ENCODE measurements at regions not wholly inside any gene's neighbourhood (a gene's known extent, or its start where the extent isn't known, plus 50 kb on each side); places are given as distances from the start of the nearest gene placed in this dataset.

DNA sequence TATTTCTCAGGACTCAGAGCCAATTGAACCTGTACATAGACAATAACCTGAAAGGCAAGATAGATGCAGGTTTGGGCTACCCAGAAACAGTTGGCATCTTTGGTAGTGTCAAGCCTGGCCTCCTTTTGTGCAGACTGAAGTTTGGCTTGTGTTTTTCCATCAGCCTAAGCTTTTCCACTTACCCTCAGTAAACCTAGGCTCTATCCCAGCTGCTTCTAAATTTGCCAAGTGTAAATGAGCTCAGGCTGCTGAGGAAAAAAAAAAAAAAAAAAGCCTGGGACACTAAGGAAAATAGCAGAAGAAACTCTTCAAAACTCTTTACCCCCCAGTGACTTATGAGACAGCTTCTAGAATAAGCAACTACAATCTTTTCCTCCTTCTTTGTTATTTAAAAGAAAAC, 316.3 kb upstream of the SORCS1 start:
- Histone ChIP-seq H3K27me3 (no peaks in the 10 kb centered on the region), H3K36me3 (no peaks in the 10 kb centered on the region), H3K9me3 (ENCODE audit: low read depth) (no peaks in the 10 kb centered on the region), H3K27ac (no peak overlapping the region), H3K4me1 (ENCODE audit: low read depth) (no peaks in the 10 kb centered on the region), H3K4me3 (no peak overlapping the region)
- no peak for DNase-seq (ENCODE audit: low read depth in 1 of 2, low spot score in 1 of 2)
- TF ChIP-seq, protein P1, sequence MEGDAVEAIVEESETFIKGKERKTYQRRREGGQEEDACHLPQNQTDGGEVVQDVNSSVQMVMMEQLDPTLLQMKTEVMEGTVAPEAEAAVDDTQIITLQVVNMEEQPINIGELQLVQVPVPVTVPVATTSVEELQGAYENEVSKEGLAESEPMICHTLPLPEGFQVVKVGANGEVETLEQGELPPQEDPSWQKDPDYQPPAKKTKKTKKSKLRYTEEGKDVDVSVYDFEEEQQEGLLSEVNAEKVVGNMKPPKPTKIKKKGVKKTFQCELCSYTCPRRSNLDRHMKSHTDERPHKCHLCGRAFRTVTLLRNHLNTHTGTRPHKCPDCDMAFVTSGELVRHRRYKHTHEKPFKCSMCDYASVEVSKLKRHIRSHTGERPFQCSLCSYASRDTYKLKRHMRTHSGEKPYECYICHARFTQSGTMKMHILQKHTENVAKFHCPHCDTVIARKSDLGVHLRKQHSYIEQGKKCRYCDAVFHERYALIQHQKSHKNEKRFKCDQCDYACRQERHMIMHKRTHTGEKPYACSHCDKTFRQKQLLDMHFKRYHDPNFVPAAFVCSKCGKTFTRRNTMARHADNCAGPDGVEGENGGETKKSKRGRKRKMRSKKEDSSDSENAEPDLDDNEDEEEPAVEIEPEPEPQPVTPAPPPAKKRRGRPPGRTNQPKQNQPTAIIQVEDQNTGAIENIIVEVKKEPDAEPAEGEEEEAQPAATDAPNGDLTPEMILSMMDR (IDR thresholded peaks at IDR 0.05; ENCODE audit: low read depth, low read length), result no peak

- no peak overlapping the region for H3K4me3 ChIP-seq
These were observed 312.8 kb upstream of the SORCS1 start for GRCh38 chr10:107477266-107477665.

GRCh38 chr10:107476408-107476807, 311.9 kb upstream of the SORCS1 start:
- no peak for DNase-seq (ENCODE audit: low read depth in 1 of 2, low spot score in 1 of 2)
- H3K36me3 ChIP-seq, result no peaks in the 10 kb centered on the region
- H3K4me1 ChIP-seq (ENCODE audit: low read depth), result no peaks in the 10 kb centered on the region
- TF ChIP-seq, protein P1 (IDR thresholded peaks at IDR 0.05; ENCODE audit: low read depth, low read length), result no peak
- H3K27me3 ChIP-seq, result no peaks in the 10 kb centered on the region
- no peak overlapping the region for H3K4me3 ChIP-seq
- H3K27ac ChIP-seq, result no peak overlapping the region
- H3K9me3 ChIP-seq (ENCODE audit: low read depth), result no peaks in the 10 kb centered on the region

More at GRCh38 chr10:107477266-107477665, 312.8 kb upstream of the SORCS1 start:
- H3K27me3 ChIP-seq, result no peaks in the 10 kb centered on the region
- no peak for DNase-seq (ENCODE audit: low read depth in 1 of 2, low spot score in 1 of 2)
- TF ChIP-seq, protein P1 (IDR thresholded peaks at IDR 0.05; ENCODE audit: low read depth, low read length), result no peak
- H3K9me3 ChIP-seq (ENCODE audit: low read depth), result no peaks in the 10 kb centered on the region
- H3K4me1 ChIP-seq (ENCODE audit: low read depth), result no peaks in the 10 kb centered on the region
- H3K27ac ChIP-seq, result no peak overlapping the region
- no peaks in the 10 kb centered on the region for H3K36me3 ChIP-seq

DNA sequence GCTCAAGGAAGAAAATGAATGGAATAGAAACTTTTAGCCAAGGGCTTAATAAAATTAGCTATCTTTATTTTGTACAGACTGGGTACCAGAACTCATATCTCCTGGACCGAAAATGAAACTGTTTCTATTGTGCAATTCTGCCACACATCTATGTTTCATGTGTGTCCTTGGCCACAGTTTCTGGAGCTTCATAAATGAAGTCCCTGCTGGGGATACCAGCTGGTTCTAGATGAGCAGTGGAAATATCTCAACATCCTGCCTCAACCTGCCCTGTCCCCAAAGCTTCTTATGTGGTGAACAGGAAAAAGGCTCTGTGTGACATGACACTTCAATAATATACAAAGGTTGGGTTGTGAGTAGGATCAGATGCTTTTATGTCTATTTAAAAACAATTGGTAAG, 310.1 kb upstream of the SORCS1 start:
- Histone ChIP-seq H3K27ac (no peak overlapping the region), H3K36me3 (no peaks in the 10 kb centered on the region), H3K27me3 (no peaks in the 10 kb centered on the region), H3K4me3 (no peak overlapping the region), H3K9me3 (ENCODE audit: low read depth) (no peaks in the 10 kb centered on the region), H3K4me1 (ENCODE audit: low read depth) (no peaks in the 10 kb centered on the region)
- no peak for DNase-seq (ENCODE audit: low read depth in 1 of 2, low spot score in 1 of 2)
- TF ChIP-seq, protein P1 (IDR thresholded peaks at IDR 0.05; ENCODE audit: low read depth, low read length), result no peak

GRCh38 chr10:107473225-107473624, 308.7 kb upstream of the SORCS1 start:
- Histone ChIP-seq H3K27ac (no peak overlapping the region), H3K36me3 (no peaks in the 10 kb centered on the region), H3K4me3 (no peak overlapping the region), H3K9me3 (ENCODE audit: low read depth) (no peaks in the 10 kb centered on the region), H3K27me3 (no peaks in the 10 kb centered on the region), H3K4me1 (ENCODE audit: low read depth) (no peaks in the 10 kb centered on the region)
- no peak for DNase-seq (ENCODE audit: low read depth in 1 of 2, low spot score in 1 of 2)
- TF ChIP-seq, protein P1 (IDR thresholded peaks at IDR 0.05; ENCODE audit: low read depth, low read length), result no peak

- TF ChIP-seq, protein P1 (IDR thresholded peaks at IDR 0.05; ENCODE audit: low read depth, low read length), result no peak
- H3K4me1 ChIP-seq (ENCODE audit: low read depth), result no peaks in the 10 kb centered on the region
- DNase-seq (ENCODE audit: low read depth in 1 of 2, low spot score in 1 of 2), result no peak
- H3K27me3 ChIP-seq, result no peaks in the 10 kb centered on the region
- no peaks in the 10 kb centered on the region for H3K9me3 ChIP-seq (ENCODE audit: low read depth)
- H3K4me3 ChIP-seq, result no peak overlapping the region
- no peak overlapping the region for H3K27ac ChIP-seq
- H3K36me3 ChIP-seq, result no peaks in the 10 kb centered on the region
These were observed 307.4 kb upstream of the SORCS1 start for GRCh38 chr10:107471911-107472310.
